ENCODE measurements at regions not wholly inside any gene's neighbourhood (a gene's known extent, or its start where the extent isn't known, plus 50 kb on each side); places are given as distances from the start of the nearest gene placed in this dataset.

- Histone ChIP-seq H3K4me3 (no peak overlapping the region), H3K27ac (replicated peaks in 1 of 4) (no peak overlapping the region), H3K9me3 (peaks cover 0 to 9% (median 0%) of the 10 kb centered on the region in 4 donors), H3K4me1 (no peaks in the 10 kb centered on the region), H3K36me3 (no peaks in the 10 kb centered on the region), H3K27me3 (peaks cover 0 to 54% (median 0%) of the 10 kb centered on the region in 4 donors)
- intact Hi-C loops (cut with DNase I), result no loop called here
- TF ChIP-seq POLR2AphosphoS5 (IDR thresholded peaks at IDR 0.05) (no peak), EP300 (IDR thresholded peaks at IDR 0.05) (no peak), CTCF (IDR thresholded peaks at IDR 0.05) (no peak), POLR2A (IDR thresholded peaks at IDR 0.05; ENCODE audit: low read depth) (no peak)
- 76% methylated on average over 7 of the region's 7 CpGs for WGBS
- DNase-seq (ENCODE audit: extremely low spot score), result no peak
Measured at GRCh38 chr1:34695580-34695979, 59.3 kb upstream of the GJB5 start.

- no peak for TF ChIP-seq EP300 (IDR thresholded peaks at IDR 0.05)
- TF ChIP-seq CTCF (IDR thresholded peaks at IDR 0.05), result no peak
- no peak for TF ChIP-seq POLR2AphosphoS5 (IDR thresholded peaks at IDR 0.05)
- no peak for TF ChIP-seq POLR2A (IDR thresholded peaks at IDR 0.05; ENCODE audit: low read depth)
- no peaks in the 10 kb centered on the region for H3K36me3 ChIP-seq
- H3K9me3 ChIP-seq, result peaks cover 0 to 9% (median 0%) of the 10 kb centered on the region in 4 donors
- H3K27me3 ChIP-seq, result peaks cover 0 to 54% (median 0%) of the 10 kb centered on the region in 4 donors
- whole genome bisulfite sequencing, result 94% methylated on average over 2 of the region's 2 CpGs
- H3K4me3 ChIP-seq, result no peak overlapping the region
- H3K4me1 ChIP-seq, result no peaks in the 10 kb centered on the region
- H3K27ac ChIP-seq (replicated peaks in 1 of 4), result no peak overlapping the region
- no peak for DNase-seq (ENCODE audit: extremely low spot score)
- intact Hi-C loops (cut with DNase I), result no loop called here
Measured at GRCh38 chr1:34696230-34696629, 58.6 kb upstream of the GJB5 start.

GRCh38 chr1:34696981-34697380 lies 57.9 kb upstream of the GJB5 start:
- no peaks in the 10 kb centered on the region for H3K4me1 ChIP-seq
- peaks cover 0 to 9% (median 0%) of the 10 kb centered on the region in 4 donors for H3K9me3 ChIP-seq
- H3K27me3 ChIP-seq, result peaks cover 0 to 53% (median 0%) of the 10 kb centered on the region in 4 donors
- H3K4me3 ChIP-seq, result no peak overlapping the region
- intact Hi-C loops (cut with DNase I), result no loop called here
- no peak overlapping the region for H3K27ac ChIP-seq (replicated peaks in 1 of 4)
- TF ChIP-seq POLR2AphosphoS5 (IDR thresholded peaks at IDR 0.05), result no peak
- no peak for TF ChIP-seq CTCF (IDR thresholded peaks at IDR 0.05)
- TF ChIP-seq EP300 (IDR thresholded peaks at IDR 0.05), result no peak
- TF ChIP-seq POLR2A (IDR thresholded peaks at IDR 0.05; ENCODE audit: low read depth), result no peak
- H3K36me3 ChIP-seq, result no peaks in the 10 kb centered on the region
- 35% methylated on average over 5 of the region's 5 CpGs for WGBS
- DNase-seq (ENCODE audit: extremely low spot score), result no peak

GRCh38 chr1:34697818-34698217 lies 57.0 kb upstream of the GJB5 start:
- TF ChIP-seq POLR2AphosphoS5 (IDR thresholded peaks at IDR 0.05) (no peak), CTCF (IDR thresholded peaks at IDR 0.05) (no peak)
- 44% methylated on average over 3 of the region's 4 CpGs for WGBS
- H3K4me3 ChIP-seq, result no peak overlapping the region
- peaks cover 0 to 56% (median 0%) of the 10 kb centered on the region in 4 donors for H3K27me3 ChIP-seq
- H3K4me1 ChIP-seq, result no peaks in the 10 kb centered on the region
- peaks cover 0 to 9% (median 0%) of the 10 kb centered on the region in 4 donors for H3K9me3 ChIP-seq
- DNase-seq (ENCODE audit: extremely low spot score), result no peak
- H3K27ac ChIP-seq (replicated peaks in 1 of 4), result no peak overlapping the region
- H3K36me3 ChIP-seq, result no peaks in the 10 kb centered on the region
- intact Hi-C loops (cut with DNase I), result no loop called here

- H3K4me1 ChIP-seq, result peaks cover 0 to 5% (median 0%) of the 10 kb centered on the region in 4 donors
- no peak for DNase-seq (ENCODE audit: extremely low spot score)
- no peaks in the 10 kb centered on the region for H3K36me3 ChIP-seq
- peaks cover 0 to 73% (median 3%) of the 10 kb centered on the region in 4 donors for H3K27me3 ChIP-seq
- H3K4me3 ChIP-seq, result no peak overlapping the region
- no peaks in the 10 kb centered on the region for H3K9me3 ChIP-seq
- TF ChIP-seq EP300 (IDR thresholded peaks at IDR 0.05) (no peak), POLR2AphosphoS5 (IDR thresholded peaks at IDR 0.05) (no peak), CTCF (IDR thresholded peaks at IDR 0.05) (no peak), POLR2A (IDR thresholded peaks at IDR 0.05; ENCODE audit: low read depth) (no peak)
- no peak overlapping the region for H3K27ac ChIP-seq (replicated peaks in 1 of 4)
- intact Hi-C loops (cut with DNase I), result no loop called here
- WGBS, result 33% methylated on average over 5 of the region's 5 CpGs
Measured at GRCh38 chr1:34701326-34702060, 53.4 kb upstream of the GJB5 start.

All from esophagus muscularis mucosa (tissue), 4 donors.